ENCODE measurements at regions not wholly inside any gene's neighbourhood (a gene's known extent, or its start where the extent isn't known, plus 50 kb on each side); places are given as distances from the start of the nearest gene placed in this dataset.

- Histone ChIP-seq H3K9ac (ENCODE audit: low read length) (no peak overlapping the region), H3F3A (ENCODE audit: low read length, unreplicated experiment) (no peaks in the 10 kb centered on the region), H3K27ac (ENCODE audit: low read length) (no peak overlapping the region), H4K20me1 (ENCODE audit: low read length) (no peaks in the 10 kb centered on the region), H3K4me1 (ENCODE audit: insufficient read depth, low read length) (no peaks in the 10 kb centered on the region), H3K36me3 (ENCODE audit: low read depth, low read length) (no peaks in the 10 kb centered on the region), H3K9me2 (replicated peaks; ENCODE audit: low read length) (no peaks in the 10 kb centered on the region), H3K27me3 (ENCODE audit: low read length) (no peaks in the 10 kb centered on the region), H3K9me3 (ENCODE audit: low read length) (0 out of 2 replicates have a peak, but pooled peaks cover 4% of the 10 kb centered on the region), H3K4me2 (ENCODE audit: low read length) (no peak overlapping the region), H2AFZ (ENCODE audit: low read length) (no peak overlapping the region), H3K79me2 (ENCODE audit: low read length) (no peaks in the 10 kb centered on the region), H3K4me3 (ENCODE audit: low read length) (no peak overlapping the region)
- CTCF ChIA-PET: no interaction called here
- ATAC-seq: no peak
- BruUV-seq (replicated peaks): no TSS peak
- TF ChIP-seq CTCF (conservative IDR thresholded peaks at IDR 0.05; ENCODE audit: low read depth, low read length) (no peak), EZH2 (IDR thresholded peaks at IDR 0.05; ENCODE audit: low read length, unreplicated experiment) (no peak), EZH2phosphoT487 (IDR thresholded peaks at IDR 0.05; ENCODE audit: borderline replicate concordance, low read length) (no peak)
- POLR2A ChIA-PET (ENCODE audit: unreplicated experiment): no interaction called here
- no peak for DNase-seq
- intact Hi-C loops (cut with micrococcal nuclease): no loop called here
These were observed 372.9 kb upstream of the IRX2 start for GRCh38 chr5:3124410-3124809.

GRCh38 chr5:3123763-3124157 lies 372.3 kb upstream of the IRX2 start:
- H3K4me1 ChIP-seq (ENCODE audit: insufficient read depth, low read length): no peaks in the 10 kb centered on the region
- no peaks in the 10 kb centered on the region for H3K9me2 ChIP-seq (replicated peaks; ENCODE audit: low read length)
- no peak for TF ChIP-seq CTCF (conservative IDR thresholded peaks at IDR 0.05; ENCODE audit: low read depth, low read length)
- TF ChIP-seq EZH2phosphoT487 (IDR thresholded peaks at IDR 0.05; ENCODE audit: borderline replicate concordance, low read length): no peak
- TF ChIP-seq EZH2 (IDR thresholded peaks at IDR 0.05; ENCODE audit: low read length, unreplicated experiment): no peak
- no TSS peak for BruUV-seq (replicated peaks)
- no peaks in the 10 kb centered on the region for H4K20me1 ChIP-seq (ENCODE audit: low read length)
- H3K9me3 ChIP-seq (ENCODE audit: low read length): 0 out of 2 replicates have a peak, but pooled peaks cover 4% of the 10 kb centered on the region
- DNase-seq (no peak), ATAC-seq (no peak)
- intact Hi-C loops (cut with micrococcal nuclease): no loop called here
- H3F3A ChIP-seq (ENCODE audit: low read length, unreplicated experiment): no peaks in the 10 kb centered on the region
- H3K27ac ChIP-seq (ENCODE audit: low read length): no peak overlapping the region
- H3K4me2 ChIP-seq (ENCODE audit: low read length): no peak overlapping the region
- H3K9ac ChIP-seq (ENCODE audit: low read length): no peak overlapping the region
- CTCF ChIA-PET: no interaction called here
- H3K27me3 ChIP-seq (ENCODE audit: low read length): no peaks in the 10 kb centered on the region
- no peaks in the 10 kb centered on the region for H3K36me3 ChIP-seq (ENCODE audit: low read depth, low read length)
- no peaks in the 10 kb centered on the region for H3K79me2 ChIP-seq (ENCODE audit: low read length)
- POLR2A ChIA-PET (ENCODE audit: unreplicated experiment): no interaction called here
- no peak overlapping the region for H3K4me3 ChIP-seq (ENCODE audit: low read length)
- no peak overlapping the region for H2AFZ ChIP-seq (ENCODE audit: low read length)

GRCh38 chr5:3122985-3123762 lies 371.7 kb upstream of the IRX2 start:
- Histone ChIP-seq H3K79me2 (ENCODE audit: low read length) (no peaks in the 10 kb centered on the region), H3K9me2 (replicated peaks; ENCODE audit: low read length) (no peaks in the 10 kb centered on the region), H3K4me2 (ENCODE audit: low read length) (no peak overlapping the region), H3F3A (ENCODE audit: low read length, unreplicated experiment) (no peaks in the 10 kb centered on the region), H3K4me1 (ENCODE audit: insufficient read depth, low read length) (no peaks in the 10 kb centered on the region), H4K20me1 (ENCODE audit: low read length) (no peaks in the 10 kb centered on the region), H3K9ac (ENCODE audit: low read length) (no peak overlapping the region), H2AFZ (ENCODE audit: low read length) (no peak overlapping the region), H3K27ac (ENCODE audit: low read length) (no peak overlapping the region), H3K4me3 (ENCODE audit: low read length) (no peak overlapping the region), H3K27me3 (ENCODE audit: low read length) (no peaks in the 10 kb centered on the region), H3K36me3 (ENCODE audit: low read depth, low read length) (no peaks in the 10 kb centered on the region), H3K9me3 (ENCODE audit: low read length) (0 out of 2 replicates have a peak, but pooled peaks cover 4% of the 10 kb centered on the region)
- no peak for TF ChIP-seq EZH2phosphoT487 (IDR thresholded peaks at IDR 0.05; ENCODE audit: borderline replicate concordance, low read length)
- no peak for TF ChIP-seq EZH2 (IDR thresholded peaks at IDR 0.05; ENCODE audit: low read length, unreplicated experiment)
- TF ChIP-seq CTCF (conservative IDR thresholded peaks at IDR 0.05; ENCODE audit: low read depth, low read length): no peak
- ChIA-PET POLR2A (ENCODE audit: unreplicated experiment) (no interaction called here), CTCF (no interaction called here)
- no peak for ATAC-seq
- intact Hi-C loops (cut with micrococcal nuclease): no loop called here
- no peak for DNase-seq
- BruUV-seq (replicated peaks): no TSS peak
